ENCODE measurements at regions not wholly inside any gene's neighbourhood (a gene's known extent, or its start where the extent isn't known, plus 50 kb on each side); places are given as distances from the start of the nearest gene placed in this dataset.
A peak's percentile ranks its signal among the peaks of the same experiment; 100 is the strongest.

DNA sequence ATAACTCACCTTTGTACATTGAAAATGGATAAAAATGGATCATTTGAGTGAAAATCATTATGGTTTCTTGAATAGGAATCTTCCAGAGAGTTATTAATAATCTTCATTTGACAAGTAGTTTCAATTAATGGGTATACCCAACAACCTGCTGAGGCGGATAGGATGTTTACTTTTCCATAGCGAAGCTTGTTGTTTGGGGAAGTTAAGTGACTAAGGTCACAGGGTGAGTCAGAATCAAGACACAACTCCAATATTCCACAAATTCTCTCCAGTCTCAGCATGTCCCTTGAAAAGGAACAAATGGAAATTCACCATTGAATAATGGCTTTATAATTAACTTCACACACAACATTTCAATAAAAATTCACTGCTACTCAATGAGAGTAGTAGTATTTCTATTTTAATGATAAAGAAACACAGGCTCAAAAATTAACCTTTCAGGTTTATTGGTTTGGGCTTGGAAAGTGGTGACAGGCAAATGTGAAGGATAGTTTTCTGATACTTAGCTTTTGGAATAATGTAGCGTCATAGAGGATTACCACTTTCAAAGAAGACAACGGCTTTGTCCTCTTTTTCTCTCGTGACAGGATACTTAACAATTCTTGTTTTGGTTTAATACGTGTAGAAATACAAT is 211.3 kb downstream of the GPD2 start:
- DNase-seq: no peak

DNA sequence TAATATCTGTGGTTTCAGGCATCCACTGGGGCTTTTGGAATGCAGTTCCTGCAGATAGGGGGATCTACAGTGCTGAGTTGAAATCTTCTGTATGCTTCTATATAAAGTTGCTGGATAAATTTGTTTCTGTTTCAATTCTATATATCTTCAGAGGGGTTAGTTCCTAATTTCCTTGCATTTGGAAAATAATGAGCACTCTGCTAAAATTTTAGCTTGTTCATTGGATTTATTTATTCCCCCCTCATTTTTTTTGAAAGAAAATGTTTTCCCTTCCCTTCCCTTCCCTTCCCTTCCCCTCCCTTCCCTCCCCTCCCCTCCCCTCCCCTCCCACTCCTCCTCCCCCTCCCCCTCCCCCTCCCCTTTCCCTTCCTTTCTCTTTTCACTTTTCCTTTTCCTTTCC is 212.3 kb downstream of the GPD2 start:
- DNase-seq: no peak

DNA sequence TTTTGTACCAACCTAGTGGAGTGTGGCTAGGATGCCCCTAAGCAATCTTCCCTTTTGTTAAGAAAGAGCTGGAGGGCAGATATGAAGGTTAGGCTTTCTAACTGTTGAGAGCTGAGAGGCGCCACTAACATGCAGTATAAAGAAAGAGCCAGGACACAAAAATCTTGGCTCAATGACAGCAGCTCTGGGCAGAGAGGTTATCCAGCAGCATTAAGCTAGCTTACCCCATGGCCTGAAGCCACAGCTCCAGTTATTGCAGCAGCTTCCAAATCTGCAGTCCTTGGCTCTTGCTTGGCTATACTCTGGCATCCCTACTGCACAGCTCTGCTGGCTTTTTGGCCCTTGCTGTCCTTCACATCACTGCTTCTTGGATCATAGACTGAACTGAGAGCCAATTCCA is 213.4 kb downstream of the GPD2 start:
- DNase-seq: no peak

DNA sequence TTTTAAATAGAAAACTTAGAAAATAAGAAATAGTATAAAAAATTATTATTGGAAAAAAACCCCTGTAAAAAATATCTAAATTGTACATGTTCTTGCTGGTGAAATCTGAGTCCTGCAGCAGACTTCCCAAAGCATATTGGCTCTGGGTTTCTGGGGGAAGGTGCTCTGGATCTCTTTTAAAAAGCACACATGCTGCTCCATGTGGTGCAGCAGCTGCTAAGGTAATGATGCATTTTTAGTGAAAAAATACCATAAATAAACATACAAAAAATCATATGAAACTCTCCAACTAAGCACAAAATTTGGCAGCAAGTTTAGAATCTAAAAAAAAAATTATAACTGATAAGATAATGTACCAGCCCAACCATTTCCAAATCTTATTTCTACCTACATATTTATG is 216.5 kb downstream of the GPD2 start:
- no peak for DNase-seq

DNA sequence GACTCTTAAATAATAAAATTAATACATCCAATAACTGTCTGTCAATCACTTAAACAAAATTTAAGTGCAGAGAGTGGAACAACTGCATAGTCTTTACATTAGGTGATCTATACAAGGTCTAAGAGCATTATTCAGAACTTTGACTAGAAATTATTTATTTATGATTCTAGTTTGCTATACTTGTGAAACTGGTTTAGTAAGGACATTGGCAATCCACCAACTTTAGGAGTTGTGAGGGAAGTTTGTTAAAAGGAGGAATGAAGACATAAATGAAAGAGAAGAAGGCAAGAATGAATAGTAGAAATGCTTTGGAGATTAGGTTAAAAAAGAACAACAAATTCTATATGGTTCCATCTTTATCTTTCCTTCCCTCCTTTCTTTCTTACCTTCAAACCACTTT is 217.5 kb downstream of the GPD2 start:
- no peak for DNase-seq

DNA sequence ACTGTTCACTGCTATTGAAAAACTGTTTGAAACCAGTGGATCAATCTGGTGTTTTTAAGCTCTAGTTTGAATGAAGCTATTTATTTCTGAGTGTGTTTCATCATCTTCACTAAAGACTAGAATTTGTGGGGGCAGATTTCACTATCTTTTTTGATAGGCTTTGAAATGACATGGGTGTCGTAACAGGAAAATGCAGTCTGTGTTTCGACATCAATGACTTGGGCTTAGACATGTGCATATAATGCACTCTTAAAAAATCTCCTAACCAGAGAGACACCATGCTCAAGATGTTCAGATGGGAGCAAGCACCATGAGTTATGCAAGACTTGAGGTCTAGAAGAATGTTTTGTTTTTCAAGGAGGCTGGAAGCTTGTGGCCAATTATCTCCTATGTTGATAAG is 221.6 kb downstream of the GPD2 start:
- DNase-seq: peak; percentile 6 to 15

DNA sequence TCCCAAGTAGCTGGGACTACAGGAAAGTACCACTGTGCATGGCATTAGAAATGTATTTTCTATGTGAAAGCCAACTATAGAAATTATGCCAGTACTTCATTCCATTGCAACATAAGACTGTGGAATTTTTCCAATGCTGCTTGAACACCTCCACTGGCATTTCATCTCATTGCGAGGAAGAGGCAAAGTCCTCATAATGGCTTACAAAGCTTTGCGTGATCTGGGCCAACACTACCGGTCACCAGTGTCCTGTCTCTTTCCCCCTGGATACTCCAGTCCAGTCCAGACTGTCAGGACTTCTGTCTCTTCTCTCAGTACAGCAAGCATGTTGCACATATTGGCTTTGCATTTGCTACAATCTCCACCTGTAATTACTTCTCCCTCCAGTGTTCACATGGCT is 223.5 kb downstream of the GPD2 start:
- DNase-seq: no peak

DNA sequence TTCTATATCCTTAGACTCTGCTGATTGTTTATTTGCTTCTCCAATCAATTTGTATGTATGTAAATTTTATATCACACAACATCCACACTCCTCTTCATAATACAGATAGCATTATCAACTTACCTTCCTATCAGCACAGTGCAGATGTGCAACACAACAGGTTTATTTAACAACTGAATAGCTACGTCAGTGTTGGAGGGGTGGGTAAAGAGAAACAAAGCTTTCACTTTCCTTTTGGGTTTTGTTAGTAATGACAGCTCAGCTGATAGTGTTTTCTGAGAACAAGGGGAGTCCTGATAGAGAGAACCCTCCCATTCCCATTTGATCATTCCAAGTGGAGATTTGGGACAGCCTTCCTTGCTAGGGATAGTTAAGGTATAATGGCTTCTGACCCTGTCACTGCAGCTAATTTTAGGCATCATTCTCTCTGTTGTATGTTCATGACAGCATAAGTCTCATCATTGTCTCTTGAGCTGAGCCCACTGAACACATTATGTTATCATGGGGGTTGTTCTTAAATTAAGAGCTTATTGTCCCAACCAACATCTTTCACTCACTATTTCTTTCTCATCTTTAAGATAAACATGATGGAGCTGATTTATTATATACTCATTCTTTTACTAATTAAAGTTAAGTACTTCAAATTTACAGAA is 227.7 kb downstream of the GPD2 start:
- no peak for DNase-seq

DNA sequence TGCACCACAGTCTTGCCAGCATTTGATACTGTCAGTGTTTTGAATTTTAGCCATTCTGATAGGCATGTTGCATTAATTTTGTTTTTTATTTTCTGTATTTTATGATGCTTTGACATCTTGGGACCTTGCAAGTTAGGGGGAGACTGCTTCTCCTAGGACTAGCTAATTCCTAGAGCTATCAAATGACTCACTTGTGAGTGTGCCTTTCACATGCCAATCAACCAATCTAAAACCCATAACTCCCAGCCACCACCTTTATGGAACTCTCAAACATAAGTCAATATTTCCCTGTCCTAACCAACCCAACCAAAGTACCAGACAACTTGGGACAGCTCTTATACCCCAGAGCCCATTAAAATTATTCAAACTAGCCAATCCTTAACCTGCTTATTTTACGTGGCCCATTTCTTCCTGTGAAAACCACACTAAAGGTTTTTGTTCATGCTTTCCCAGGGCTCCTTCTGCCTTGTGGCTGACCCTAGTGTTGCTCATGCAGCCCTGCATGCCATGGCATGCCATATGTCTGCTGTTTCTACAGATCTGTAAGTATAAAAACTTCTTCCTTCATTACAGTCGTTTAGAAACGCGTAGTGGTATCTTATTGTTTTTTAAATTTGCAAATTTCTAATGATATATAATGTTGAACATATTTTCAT is 230.1 kb downstream of the GPD2 start:
- DNase-seq: no peak

DNA sequence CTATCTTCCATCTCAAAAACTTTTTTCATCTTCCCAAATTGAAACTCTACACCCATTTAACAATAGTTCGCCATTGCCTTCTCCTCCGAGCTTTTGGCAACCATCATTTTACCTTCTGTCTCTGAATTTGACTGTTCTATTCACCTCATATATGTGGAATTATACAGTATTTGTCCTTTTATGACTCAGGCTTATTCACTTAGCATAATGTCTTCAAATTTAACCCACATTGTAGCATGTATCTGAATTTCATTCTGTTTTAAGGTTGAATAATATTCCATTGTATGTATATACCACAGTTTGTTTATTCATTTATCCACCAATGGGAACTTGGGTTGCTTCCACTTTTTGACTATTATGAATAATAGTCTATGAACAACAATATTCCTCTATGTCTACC is 233.9 kb downstream of the GPD2 start:
- no peak for DNase-seq

DNA sequence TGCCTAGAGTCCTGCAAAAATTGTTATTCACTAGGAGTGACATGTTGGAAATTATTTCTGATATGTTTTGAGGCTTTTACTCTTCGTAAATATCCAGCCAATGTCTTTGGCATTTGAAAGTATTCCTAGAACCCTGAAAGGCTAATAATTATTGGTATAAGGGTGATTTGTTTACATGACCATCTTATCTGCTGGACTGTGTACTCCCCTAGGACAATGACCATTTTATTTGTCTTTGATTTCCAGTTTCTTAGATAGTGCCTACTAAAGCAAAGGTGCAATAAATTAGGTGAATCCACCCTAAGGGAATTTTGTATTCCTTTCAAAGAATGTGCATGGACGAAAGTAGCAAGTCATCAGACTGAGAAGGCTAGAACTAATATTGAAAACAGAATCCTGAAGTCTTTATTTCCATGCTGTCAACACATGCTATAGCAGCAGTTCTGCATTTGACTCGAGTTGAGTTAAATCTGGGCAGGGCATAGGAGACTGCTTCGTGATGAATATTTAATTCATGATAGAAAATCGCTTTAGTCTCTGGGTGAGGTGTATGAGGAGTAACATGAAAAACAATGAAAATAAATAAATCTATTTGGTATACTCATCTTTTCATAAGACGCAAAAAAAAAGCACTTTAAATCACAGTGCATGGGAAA is 235.7 kb downstream of the GPD2 start:
- DNase-seq: no peak

DNA sequence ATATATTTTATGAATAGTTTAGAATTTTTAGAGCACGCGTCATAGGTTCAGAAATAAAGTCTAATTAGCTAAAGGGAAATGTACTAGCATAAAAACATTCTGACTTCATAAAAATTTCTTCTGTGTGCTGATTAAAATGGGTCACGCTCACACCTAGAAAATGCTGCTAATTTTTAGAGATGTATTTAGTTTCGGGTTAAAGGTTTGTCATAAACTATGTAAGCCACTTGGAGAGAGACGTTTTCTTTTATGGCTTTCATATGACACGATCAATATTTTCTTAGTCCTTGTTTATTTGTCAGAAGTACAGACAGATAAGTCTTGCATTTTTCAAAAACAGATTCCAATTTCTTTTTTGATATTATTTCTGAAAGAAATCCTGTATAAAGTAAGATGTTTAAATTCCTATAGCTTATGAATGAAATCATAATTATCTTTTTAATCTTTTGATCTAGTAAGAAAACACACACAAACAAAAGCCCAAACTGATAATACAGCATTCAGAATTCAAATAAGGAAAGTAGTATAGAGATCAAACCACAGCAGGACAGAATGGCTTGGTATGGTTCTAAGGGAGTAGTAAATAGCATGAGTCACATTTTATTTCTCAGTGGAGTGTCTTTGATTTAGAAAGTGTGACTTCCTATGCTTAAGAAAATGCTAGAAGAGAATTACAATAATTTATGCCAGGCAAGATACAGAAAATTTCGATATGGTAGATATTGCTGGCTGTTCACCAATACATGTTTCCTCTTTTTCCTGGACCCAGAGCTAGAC is 236.6 kb downstream of the GPD2 start:
- no peak for DNase-seq

DNA sequence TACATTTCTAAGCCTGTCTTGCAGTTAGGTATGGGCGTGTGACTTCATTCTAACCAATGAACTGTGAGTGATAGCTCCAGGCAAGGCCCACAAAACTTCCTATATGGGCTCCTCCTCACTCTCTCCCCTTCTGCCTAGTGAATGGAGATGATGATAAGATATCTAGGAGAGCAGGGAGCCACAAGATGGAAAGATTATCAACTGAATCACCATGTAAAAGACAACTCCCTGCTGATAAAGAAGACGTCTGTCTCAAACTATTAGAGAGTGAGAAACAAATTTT is 237.1 kb downstream of the GPD2 start:
- DNase-seq: no peak

DNA sequence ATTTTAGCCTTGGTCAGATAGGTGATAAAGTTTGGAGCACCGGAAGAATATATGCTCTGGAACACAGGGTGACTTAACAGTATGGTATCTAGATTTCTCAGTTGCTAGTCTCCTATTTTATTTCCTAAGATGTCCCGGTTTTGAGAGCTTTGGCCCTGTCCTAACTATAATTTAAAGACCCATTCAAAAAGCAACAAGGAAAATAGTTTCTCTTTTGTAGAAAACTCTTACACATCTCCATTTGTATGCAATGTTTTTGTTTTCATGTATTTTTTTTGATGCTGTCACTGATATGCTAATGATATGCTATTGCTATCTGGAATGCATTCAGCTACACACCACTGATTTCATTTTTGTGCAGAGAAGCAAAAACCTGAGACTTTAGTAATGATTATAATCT is 237.8 kb downstream of the GPD2 start:
- DNase-seq: no peak

DNA sequence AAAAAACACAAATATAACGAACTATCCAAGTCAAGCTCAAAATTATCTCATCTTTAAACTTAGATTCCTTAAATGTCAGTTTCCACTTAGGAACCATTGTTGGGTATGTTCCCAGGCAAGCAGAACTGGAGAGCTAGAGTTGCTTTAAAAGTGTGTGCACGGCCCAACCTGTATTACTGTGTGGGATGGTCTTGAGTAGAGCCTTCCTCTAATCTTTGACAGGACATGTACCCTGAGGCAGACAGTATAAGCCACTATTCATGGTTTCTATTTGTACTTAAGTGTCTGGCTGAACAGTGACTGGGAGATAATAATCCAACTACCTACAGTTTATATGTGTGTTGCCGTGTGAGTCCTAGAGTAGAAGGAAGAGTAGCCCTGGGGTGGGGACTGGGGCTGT is 239.7 kb downstream of the GPD2 start:
- no peak for DNase-seq

DNA sequence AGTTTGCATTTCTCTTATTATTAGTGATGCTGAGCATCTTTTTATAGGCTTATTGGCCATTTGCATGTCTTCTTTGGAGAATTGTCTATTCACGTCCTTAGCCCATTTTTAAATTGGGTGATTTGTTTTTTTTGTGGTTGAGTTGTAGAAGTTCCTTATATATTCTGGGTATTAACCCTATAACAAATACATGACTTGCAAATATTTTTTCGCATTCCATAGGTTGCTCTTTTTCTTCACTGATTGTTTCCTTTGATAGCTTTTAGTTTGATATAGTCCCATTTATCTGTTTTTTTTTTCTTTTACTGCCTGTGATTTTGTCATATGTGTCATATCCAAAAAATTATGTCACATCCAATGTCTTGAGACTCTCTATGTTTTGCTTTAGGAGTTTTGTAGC is 243.6 kb downstream of the GPD2 start:
- no peak for DNase-seq

DNA sequence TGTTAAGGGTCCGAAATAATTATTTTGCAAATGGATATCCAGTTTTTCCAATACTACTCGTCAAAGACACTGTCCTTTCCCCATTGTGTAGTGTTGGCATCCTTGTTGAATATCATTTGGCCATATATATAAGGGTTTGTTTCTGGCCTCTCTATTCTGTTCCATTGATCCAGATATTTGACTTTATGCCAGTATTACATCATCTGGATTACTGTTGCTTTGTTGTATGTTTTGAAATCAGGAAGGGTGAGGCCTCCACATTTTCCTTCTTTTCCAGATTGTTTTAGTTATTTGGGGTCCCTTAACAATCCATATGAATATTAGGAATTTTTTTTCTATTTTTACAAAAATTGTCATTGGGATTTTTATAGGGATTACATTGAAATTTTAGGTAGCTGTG is 244.1 kb downstream of the GPD2 start:
- no peak for DNase-seq

DNA sequence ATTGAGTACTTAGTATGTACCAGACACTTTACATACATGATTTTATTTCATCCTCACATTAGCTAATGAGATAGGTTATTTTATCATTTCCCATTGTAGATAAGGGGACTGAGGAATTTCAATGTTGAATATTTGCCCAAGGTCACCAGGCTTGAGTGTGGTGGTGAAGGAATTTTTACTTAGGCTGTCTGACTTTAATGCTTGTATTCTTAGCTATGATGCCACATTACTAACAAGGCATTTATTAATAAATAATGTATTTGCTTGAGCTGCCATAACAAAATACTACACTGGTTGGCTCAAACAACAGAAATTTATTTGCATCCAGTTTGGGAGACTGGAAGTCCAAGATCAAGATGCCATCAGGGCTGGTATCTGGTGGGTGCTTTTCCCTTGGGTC is 250.9 kb downstream of the GPD2 start:
- no peak for DNase-seq

DNA sequence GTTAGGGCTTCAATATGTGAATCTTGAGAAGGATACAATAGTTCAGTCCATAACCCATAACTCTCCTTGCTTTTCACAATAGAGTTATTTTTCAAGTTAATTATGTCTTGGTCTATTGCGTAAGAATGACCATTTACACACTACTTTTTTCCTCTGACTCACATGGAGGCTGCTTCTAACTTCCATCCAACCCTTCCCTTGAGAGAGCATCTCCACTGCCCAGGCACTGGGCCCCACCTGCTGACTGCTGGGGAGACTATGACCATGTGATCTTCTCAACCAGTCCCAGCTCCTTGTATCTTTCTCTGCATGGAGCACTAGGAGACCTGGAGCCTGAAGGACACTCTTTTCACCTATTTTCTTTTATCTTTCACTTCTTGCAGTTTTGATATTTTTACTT is 251.5 kb downstream of the GPD2 start:
- no peak for DNase-seq

DNA sequence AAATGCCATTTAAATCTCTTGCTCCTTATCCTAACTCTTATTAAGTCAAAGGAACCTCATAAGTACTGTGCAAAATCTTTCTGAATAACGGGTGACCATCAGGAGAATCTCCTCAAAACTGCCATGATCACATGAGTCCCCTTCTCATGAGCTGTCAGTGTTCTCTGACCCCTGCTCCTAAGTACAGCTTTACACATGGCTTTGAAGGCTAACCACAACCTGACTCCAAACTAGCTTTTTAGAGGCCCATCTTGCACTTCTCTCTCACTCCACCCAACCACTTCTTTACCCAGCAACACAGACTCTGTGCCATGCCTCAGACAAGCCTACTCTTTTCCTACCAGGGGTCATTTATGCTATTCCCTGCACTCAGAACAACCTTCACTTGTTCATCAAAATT is 253.8 kb downstream of the GPD2 start:
- DNase-seq: no peak

DNA sequence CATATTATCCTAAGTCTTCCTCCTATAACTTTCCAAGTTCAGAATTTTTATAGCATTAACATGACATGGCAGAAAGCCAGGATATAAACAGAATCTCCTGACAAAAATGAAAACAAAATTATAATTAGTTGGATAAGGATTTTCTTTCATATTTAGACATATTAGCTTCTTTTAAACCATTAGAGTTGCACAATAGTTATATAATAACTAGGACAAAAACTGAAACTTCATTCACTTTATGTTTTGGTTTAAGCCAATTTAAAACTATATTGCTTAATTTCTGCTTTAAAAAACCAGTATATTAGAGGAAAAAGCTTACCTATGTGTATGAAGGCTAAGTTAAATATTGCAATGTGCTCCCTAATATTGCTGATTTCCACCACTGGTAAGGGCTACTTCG is 254.8 kb downstream of the GPD2 start:
- no peak for DNase-seq

DNA sequence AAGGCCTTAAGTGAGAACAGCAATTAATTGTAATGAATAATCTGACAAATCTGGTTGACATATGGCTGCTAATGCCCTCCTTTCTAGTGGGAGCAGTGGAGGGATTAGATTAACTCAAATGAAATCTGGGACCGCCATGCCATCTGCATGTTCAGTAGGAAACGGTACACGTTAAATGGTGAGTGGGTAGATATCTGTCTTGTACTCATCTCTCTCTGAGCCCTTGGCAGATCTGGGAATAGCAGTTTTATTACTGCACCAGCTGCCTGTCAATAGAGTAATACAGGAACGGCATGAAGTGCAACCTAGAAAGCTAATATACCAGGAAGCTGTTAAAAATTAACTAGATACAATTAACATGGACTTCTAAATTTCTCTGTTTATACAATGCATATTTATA is 258.8 kb downstream of the GPD2 start:
- DNase-seq: no peak

DNA sequence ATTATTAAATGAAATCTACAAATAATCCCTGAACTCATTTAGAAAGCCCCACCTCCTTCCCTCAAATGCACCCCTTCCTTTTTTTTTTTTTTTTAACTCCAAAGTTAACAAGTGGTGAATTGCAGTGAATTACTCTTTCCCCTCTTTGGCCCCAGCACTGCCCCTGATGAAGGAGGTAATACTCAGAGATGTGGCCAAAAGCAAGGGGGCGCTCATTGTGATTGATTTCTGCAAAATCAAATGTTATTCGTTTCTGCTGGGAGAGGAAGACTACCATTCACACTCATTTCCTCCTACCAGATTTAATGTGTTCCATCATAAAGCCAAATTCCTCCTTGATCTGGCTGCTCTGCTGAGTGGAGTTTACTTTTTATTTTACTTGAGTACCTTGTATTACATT is 259.4 kb downstream of the GPD2 start:
- DNase-seq: no peak

DNA sequence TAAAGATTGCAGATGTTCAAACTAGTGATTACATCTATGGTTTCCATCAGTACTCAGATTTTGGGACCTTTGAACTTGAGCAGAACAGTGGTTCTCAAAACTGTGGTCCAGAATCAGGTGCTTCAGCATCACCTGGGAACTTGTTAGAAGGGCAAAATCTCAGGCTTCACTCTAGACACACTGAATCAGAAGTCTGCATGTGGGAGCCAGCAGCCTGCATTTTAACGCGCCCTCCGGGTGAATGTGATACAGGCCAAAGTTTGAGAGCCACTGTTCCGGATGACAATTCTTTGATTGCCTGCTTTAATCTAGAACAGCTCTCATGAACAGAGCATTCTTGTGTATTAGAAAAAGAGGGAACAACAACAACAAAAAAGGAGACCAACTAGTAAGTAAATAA is 261.7 kb downstream of the GPD2 start:
- no peak for DNase-seq
